Neural progenitor cell (in vitro differentiated cells): ENCODE measurements at regions not wholly inside any gene's neighbourhood (a gene's known extent, or its start where the extent isn't known, plus 50 kb on each side); places are given as distances from the start of the nearest gene placed in this dataset.

Source experiments
- DNase-seq: peaks from one replicate; pipeline ENCODE4 v3.0.0-alpha.2; 2016; ENCODE audit warnings: low spot score
- H2AFZ ChIP-seq: fragments of 200-600 bp; sonication (generic); replicated peaks from 2 replicates; pipeline ENCODE4 v1.6.1; 2016; ENCODE audit warnings: antibody characterized with exemption
- H3F3A ChIP-seq: fragments of 200-600 bp; sonication (generic); 2 replicates; pipeline ENCODE4 v1.6.1; 2016; ENCODE audit warnings: antibody characterized with exemption, low read depth
- H3K27ac ChIP-seq: fragments of 200-600 bp; sonication (generic); 2 replicates; pipeline ENCODE4 v1.5.1; 2016; ENCODE audit warnings: mild to moderate bottlenecking
- H3K27me3 ChIP-seq: fragments of 200-600 bp; sonication (generic); 2 replicates; pipeline ENCODE4 v1.6.1; 2016; ENCODE audit warnings: mild to moderate bottlenecking, moderate library complexity
- H3K36me3 ChIP-seq: fragments of 200-600 bp; sonication (generic); 2 replicates; pipeline ENCODE4 v1.5.1; 2016
- H3K4me1 ChIP-seq: fragments of 200-600 bp; sonication (generic); 2 replicates; pipeline ENCODE4 v1.6.1; 2016; ENCODE audit warnings: mixed run types
- H3K4me2 ChIP-seq: fragments of 200-600 bp; sonication (generic); 2 replicates; pipeline ENCODE4 v1.6.1; 2016
- H3K4me3 ChIP-seq: fragments of 200-600 bp; sonication (generic); 2 replicates; pipeline ENCODE4 v1.5.1; 2016
- H3K79me2 ChIP-seq: fragments of 200-600 bp; sonication (generic); 2 replicates; pipeline ENCODE4 v1.6.1; 2016; ENCODE audit warnings: low read depth
- H3K9ac ChIP-seq: fragments of 200-600 bp; sonication (generic); 2 replicates; pipeline ENCODE4 v1.6.1; 2016
- H3K9me3 ChIP-seq: fragments of 200-600 bp; sonication (generic); 2 replicates; pipeline ENCODE4 v1.5.1; 2016; ENCODE audit warnings: low read depth
- H4K20me1 ChIP-seq: fragments of 200-600 bp; sonication (generic); 2 replicates; pipeline ENCODE4 v1.6.1; 2016; ENCODE audit warnings: low read depth
- H3K27ac Mint-ChIP-seq: 3 replicates; pipeline ENCODE4 v1.8.0; 2021; ENCODE audit warnings: mixed read lengths
- H3K27me3 Mint-ChIP-seq: 2 replicates; pipeline ENCODE4 v1.8.0; 2022; ENCODE audit warnings: low read depth, mild to moderate bottlenecking, inconsistent platforms, moderate library complexity, mixed read lengths; ENCODE audit not compliant: insufficient read depth
- H3K36me3 Mint-ChIP-seq: 3 replicates; pipeline ENCODE4 v1.8.0; 2021; ENCODE audit warnings: mixed read lengths
- H3K4me1 Mint-ChIP-seq: 3 replicates; pipeline ENCODE4 v1.8.0; 2021; ENCODE audit warnings: mixed read lengths
- H3K4me3 Mint-ChIP-seq: 3 replicates; pipeline ENCODE4 v1.8.0; 2021; ENCODE audit warnings: mild to moderate bottlenecking, moderate library complexity, mixed read lengths
- H3K9me3 Mint-ChIP-seq: 3 replicates; pipeline ENCODE4 v1.8.0; 2020; ENCODE audit warnings: mixed read lengths
- EZH2 ChIP-seq: fragments of 200-600 bp; sonication (generic); IDR thresholded peaks from 2 replicates; pipeline ENCODE4 v1.6.1; 2017; ENCODE audit warnings: antibody characterized with exemption, mild to moderate bottlenecking, moderate library complexity
- EZH2phosphoT487 ChIP-seq: fragments of 200-600 bp; sonication (generic); IDR thresholded peaks from 2 replicates; pipeline ENCODE4 v1.6.1; 2017; ENCODE audit warnings: antibody characterized with exemption
- TF ChIP-seq, protein P1 (sequence below): fragments of 200-600 bp; sonication (generic); IDR thresholded peaks from 2 replicates; pipeline ENCODE4 v1.5.1; 2017; ENCODE audit warnings: antibody characterized with exemption, mild to moderate bottlenecking

DNA sequence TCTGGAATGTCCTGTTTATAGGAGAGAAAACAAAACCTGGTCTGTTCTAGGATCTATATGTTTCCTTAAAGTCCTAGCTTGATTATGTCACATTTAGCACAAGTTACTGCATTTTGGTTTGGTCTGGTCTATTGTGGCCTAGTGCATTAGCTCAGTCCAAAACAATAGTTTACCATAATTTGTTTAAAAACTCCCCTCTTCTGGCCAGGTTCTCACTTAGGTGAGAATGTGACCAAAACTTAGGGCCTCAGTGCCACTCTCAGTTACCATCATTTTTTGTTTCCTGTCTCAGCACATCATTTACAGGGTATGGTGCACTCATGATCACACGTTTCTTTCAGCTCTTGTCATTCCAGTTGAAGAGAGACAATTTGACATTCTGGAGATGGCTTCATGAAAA, 378.5 kb downstream of the KLHL4 start:
- H3K27ac Mint-ChIP-seq: no peak overlapping the region
- Histone ChIP-seq H3K9ac (no peak overlapping the region), H3K79me2 (no peaks in the 10 kb centered on the region)

DNA sequence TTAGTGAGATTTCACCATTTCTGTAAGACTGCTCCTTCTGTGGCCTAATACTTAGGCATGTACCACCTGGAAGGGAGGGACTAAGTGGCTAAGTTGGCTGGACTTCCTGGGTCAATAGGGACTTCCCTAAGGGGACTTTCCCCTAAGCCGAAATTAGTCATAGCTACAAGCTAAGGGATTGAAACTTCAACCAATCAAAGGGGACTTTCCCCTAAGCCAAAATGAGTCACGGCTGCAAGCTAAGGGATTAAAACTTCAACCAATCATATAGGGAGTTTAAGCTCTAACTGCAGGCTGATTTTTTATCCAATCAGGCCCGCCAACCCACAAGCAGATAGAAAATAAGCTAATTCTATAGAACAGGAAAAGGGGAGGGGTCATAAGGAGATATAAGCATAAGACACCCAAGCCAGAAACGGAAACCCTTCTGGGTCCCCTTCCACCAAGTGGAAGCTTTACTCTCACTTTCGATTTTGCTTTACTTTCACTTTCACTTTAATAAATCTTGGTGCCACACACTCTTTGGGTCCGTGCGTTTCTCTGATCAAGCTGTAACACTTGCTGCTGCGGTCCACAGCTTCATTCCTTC, 382.8 kb downstream of the KLHL4 start:
- no peaks in the 10 kb centered on the region for H3F3A ChIP-seq
- no peaks in the 10 kb centered on the region for H3K36me3 ChIP-seq
- H3K4me1 ChIP-seq: no peaks in the 10 kb centered on the region
- Mint-ChIP-seq H3K4me3 (no peak overlapping the region), H3K36me3 (no peaks in the 10 kb centered on the region), H3K27me3 (no peaks in the 10 kb centered on the region), H3K27ac (no peak overlapping the region), H3K9me3 (no peaks in the 10 kb centered on the region), H3K4me1 (no peaks in the 10 kb centered on the region)
- no peak overlapping the region for H3K27ac ChIP-seq
- no peak for DNase-seq
- no peaks in the 10 kb centered on the region for H3K9me3 ChIP-seq
- no peaks in the 10 kb centered on the region for H3K27me3 ChIP-seq
- no peak overlapping the region for H2AFZ ChIP-seq
- H3K9ac ChIP-seq: no peak overlapping the region
- no peak overlapping the region for H3K4me2 ChIP-seq
- H3K79me2 ChIP-seq: no peaks in the 10 kb centered on the region
- TF ChIP-seq EZH2 (no peak), EZH2phosphoT487 (no peak)
- TF ChIP-seq, protein P1, sequence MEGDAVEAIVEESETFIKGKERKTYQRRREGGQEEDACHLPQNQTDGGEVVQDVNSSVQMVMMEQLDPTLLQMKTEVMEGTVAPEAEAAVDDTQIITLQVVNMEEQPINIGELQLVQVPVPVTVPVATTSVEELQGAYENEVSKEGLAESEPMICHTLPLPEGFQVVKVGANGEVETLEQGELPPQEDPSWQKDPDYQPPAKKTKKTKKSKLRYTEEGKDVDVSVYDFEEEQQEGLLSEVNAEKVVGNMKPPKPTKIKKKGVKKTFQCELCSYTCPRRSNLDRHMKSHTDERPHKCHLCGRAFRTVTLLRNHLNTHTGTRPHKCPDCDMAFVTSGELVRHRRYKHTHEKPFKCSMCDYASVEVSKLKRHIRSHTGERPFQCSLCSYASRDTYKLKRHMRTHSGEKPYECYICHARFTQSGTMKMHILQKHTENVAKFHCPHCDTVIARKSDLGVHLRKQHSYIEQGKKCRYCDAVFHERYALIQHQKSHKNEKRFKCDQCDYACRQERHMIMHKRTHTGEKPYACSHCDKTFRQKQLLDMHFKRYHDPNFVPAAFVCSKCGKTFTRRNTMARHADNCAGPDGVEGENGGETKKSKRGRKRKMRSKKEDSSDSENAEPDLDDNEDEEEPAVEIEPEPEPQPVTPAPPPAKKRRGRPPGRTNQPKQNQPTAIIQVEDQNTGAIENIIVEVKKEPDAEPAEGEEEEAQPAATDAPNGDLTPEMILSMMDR: no peak
- no peak overlapping the region for H3K4me3 ChIP-seq
- H4K20me1 ChIP-seq: no peaks in the 10 kb centered on the region

More for the DNA sequence above, 378.5 kb downstream of the KLHL4 start:
- Mint-ChIP-seq H3K36me3 (no peaks in the 10 kb centered on the region), H3K4me1 (no peaks in the 10 kb centered on the region), H3K4me3 (no peak overlapping the region), H3K9me3 (no peaks in the 10 kb centered on the region), H3K27me3 (no peaks in the 10 kb centered on the region)
- H3K27me3 ChIP-seq: no peaks in the 10 kb centered on the region
- H3K9me3 ChIP-seq: no peaks in the 10 kb centered on the region
- H3K4me1 ChIP-seq: no peaks in the 10 kb centered on the region
- TF ChIP-seq EZH2phosphoT487 (no peak), EZH2 (no peak)
- TF ChIP-seq, protein P1: no peak
- DNase-seq: no peak
- no peak overlapping the region for H3K27ac ChIP-seq
- no peak overlapping the region for H2AFZ ChIP-seq
- no peak overlapping the region for H3K4me3 ChIP-seq
- H4K20me1 ChIP-seq: no peaks in the 10 kb centered on the region
- H3K36me3 ChIP-seq: no peaks in the 10 kb centered on the region
- no peaks in the 10 kb centered on the region for H3F3A ChIP-seq
- no peak overlapping the region for H3K4me2 ChIP-seq

DNA sequence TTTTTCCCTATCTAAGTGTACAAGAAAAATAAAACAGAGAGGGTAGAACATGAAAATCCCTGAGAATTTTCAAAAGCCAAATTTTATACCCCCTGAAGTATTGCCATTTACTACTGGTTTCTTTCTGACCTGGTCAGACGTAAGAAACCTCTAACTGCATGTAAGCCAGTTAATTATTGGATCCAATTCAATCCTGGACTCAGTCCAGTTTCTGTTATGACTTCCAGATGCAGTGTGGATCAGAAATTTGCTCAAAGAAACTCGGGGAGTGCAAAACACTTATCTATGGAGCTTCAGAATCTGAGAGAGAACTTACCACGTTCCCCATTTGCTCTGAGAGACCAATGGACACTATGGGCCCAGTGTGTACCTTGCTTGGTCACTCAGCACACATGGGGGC, 383.5 kb downstream of the KLHL4 start:
- Histone ChIP-seq H4K20me1 (no peaks in the 10 kb centered on the region), H3K9ac (no peak overlapping the region), H3K36me3 (no peaks in the 10 kb centered on the region), H3K27me3 (no peaks in the 10 kb centered on the region), H2AFZ (no peak overlapping the region), H3F3A (no peaks in the 10 kb centered on the region), H3K9me3 (no peaks in the 10 kb centered on the region), H3K4me2 (no peak overlapping the region), H3K79me2 (no peaks in the 10 kb centered on the region), H3K4me1 (no peaks in the 10 kb centered on the region), H3K27ac (no peak overlapping the region), H3K4me3 (no peak overlapping the region)
- Mint-ChIP-seq H3K27ac (no peak overlapping the region), H3K36me3 (no peaks in the 10 kb centered on the region), H3K27me3 (no peaks in the 10 kb centered on the region), H3K9me3 (no peaks in the 10 kb centered on the region), H3K4me3 (no peak overlapping the region), H3K4me1 (no peaks in the 10 kb centered on the region)
- DNase-seq: no peak
- TF ChIP-seq, protein P1: no peak
- TF ChIP-seq EZH2: no peak
- no peak for TF ChIP-seq EZH2phosphoT487
